ENCODE measurements at regions not wholly inside any gene's neighbourhood (a gene's known extent, or its start where the extent isn't known, plus 50 kb on each side); places are given as distances from the start of the nearest gene placed in this dataset.

- no peak overlapping the region for H3K4me3 ChIP-seq (ENCODE audit: low read depth, low read length)
- no peak for FAIRE-seq
- no peaks in the 10 kb centered on the region for H3K27me3 ChIP-seq (ENCODE audit: control insufficient read depth, insufficient read depth, low read length)
- TF ChIP-seq CTCF (IDR thresholded peaks at IDR 0.05; ENCODE audit: insufficient read depth, low read length, severe bottlenecking) = no peak
- peak; percentile 46 for DNase-seq (ENCODE audit: low read depth)
- no peaks in the 10 kb centered on the region for H3K36me3 ChIP-seq (ENCODE audit: control insufficient read depth, insufficient read depth, low read length)
Measured at GRCh38 chr4:57318703-57319102, 208.5 kb upstream of the IGFBP7 start.

GRCh38 chr4:57314636-57315035 is 204.5 kb upstream of the IGFBP7 start:
- no peaks in the 10 kb centered on the region for H3K36me3 ChIP-seq (ENCODE audit: control insufficient read depth, insufficient read depth, low read length)
- FAIRE-seq (no peak), DNase-seq (ENCODE audit: low read depth) (no peak)
- TF ChIP-seq CTCF (IDR thresholded peaks at IDR 0.05; ENCODE audit: insufficient read depth, low read length, severe bottlenecking) = no peak
- no peak overlapping the region for H3K4me3 ChIP-seq (ENCODE audit: low read depth, low read length)
- no peaks in the 10 kb centered on the region for H3K27me3 ChIP-seq (ENCODE audit: control insufficient read depth, insufficient read depth, low read length)

- FAIRE-seq = no peak
Measured at GRCh38 chr4:57312296-57312695, 202.1 kb upstream of the IGFBP7 start.

GRCh38 chr4:57309658-57310057 is 199.5 kb upstream of the IGFBP7 start:
- Histone ChIP-seq H3K36me3 (ENCODE audit: control insufficient read depth, insufficient read depth, low read length) (no peaks in the 10 kb centered on the region), H3K4me3 (ENCODE audit: low read depth, low read length) (no peak overlapping the region), H3K27me3 (ENCODE audit: control insufficient read depth, insufficient read depth, low read length) (no peaks in the 10 kb centered on the region)
- FAIRE-seq (no peak), DNase-seq (ENCODE audit: low read depth) (peak; percentile 18)
- no peak for TF ChIP-seq CTCF (IDR thresholded peaks at IDR 0.05; ENCODE audit: insufficient read depth, low read length, severe bottlenecking)

More at GRCh38 chr4:57312296-57312695, 202.1 kb upstream of the IGFBP7 start:
- no peaks in the 10 kb centered on the region for H3K36me3 ChIP-seq (ENCODE audit: control insufficient read depth, insufficient read depth, low read length)
- H3K27me3 ChIP-seq (ENCODE audit: control insufficient read depth, insufficient read depth, low read length) = no peaks in the 10 kb centered on the region
- H3K4me3 ChIP-seq (ENCODE audit: low read depth, low read length) = no peak overlapping the region
- DNase-seq (ENCODE audit: low read depth) = no peak
- TF ChIP-seq CTCF (IDR thresholded peaks at IDR 0.05; ENCODE audit: insufficient read depth, low read length, severe bottlenecking) = no peak

GRCh38 chr4:57308301-57308700 is 198.1 kb upstream of the IGFBP7 start:
- no peak for TF ChIP-seq CTCF (IDR thresholded peaks at IDR 0.05; ENCODE audit: insufficient read depth, low read length, severe bottlenecking)
- DNase-seq (ENCODE audit: low read depth) = no peak
- no peak overlapping the region for H3K4me3 ChIP-seq (ENCODE audit: low read depth, low read length)
- no peaks in the 10 kb centered on the region for H3K27me3 ChIP-seq (ENCODE audit: control insufficient read depth, insufficient read depth, low read length)
- no peak for FAIRE-seq
- no peaks in the 10 kb centered on the region for H3K36me3 ChIP-seq (ENCODE audit: control insufficient read depth, insufficient read depth, low read length)

GRCh38 chr4:57305836-57306235 is 195.7 kb upstream of the IGFBP7 start:
- DNase-seq (ENCODE audit: low read depth) (no peak), FAIRE-seq (no peak)
- Histone ChIP-seq H3K36me3 (ENCODE audit: control insufficient read depth, insufficient read depth, low read length) (no peaks in the 10 kb centered on the region), H3K27me3 (ENCODE audit: control insufficient read depth, insufficient read depth, low read length) (no peaks in the 10 kb centered on the region), H3K4me3 (ENCODE audit: low read depth, low read length) (no peak overlapping the region)
- no peak for TF ChIP-seq CTCF (IDR thresholded peaks at IDR 0.05; ENCODE audit: insufficient read depth, low read length, severe bottlenecking)
